Skin epidermis (tissue), 12 donors: ENCODE measurements at regions not wholly inside any gene's neighbourhood (a gene's known extent, or its start where the extent isn't known, plus 50 kb on each side); places are given as distances from the start of the nearest gene placed in this dataset.
"Not testable (repeated sequence)": the region's sequence is repeated elsewhere in the genome, so short reads cannot be mapped to it uniquely, and the experiment has no call there.

ENCODE experiments used
- H3K27ac ChIP-seq, 21 experiments: fragments of 200-600 bp; sonication (generic) in 11 of 21; one replicate each; pipeline ENCODE4 v1.5.0; 2020; ENCODE audit warnings: mild to moderate bottlenecking in 3 of 21, inconsistent platforms in 2 of 21, moderate library complexity in 2 of 21
- H3K4me3 ChIP-seq, 7 experiments: fragments of 200-600 bp; sonication (generic) in 2 of 7; one replicate each; pipeline ENCODE4 v1.5.0; 2020; ENCODE audit warnings: inconsistent platforms in 2 of 7, mild to moderate bottlenecking in 2 of 7, moderate library complexity in 1 of 7

DNA sequence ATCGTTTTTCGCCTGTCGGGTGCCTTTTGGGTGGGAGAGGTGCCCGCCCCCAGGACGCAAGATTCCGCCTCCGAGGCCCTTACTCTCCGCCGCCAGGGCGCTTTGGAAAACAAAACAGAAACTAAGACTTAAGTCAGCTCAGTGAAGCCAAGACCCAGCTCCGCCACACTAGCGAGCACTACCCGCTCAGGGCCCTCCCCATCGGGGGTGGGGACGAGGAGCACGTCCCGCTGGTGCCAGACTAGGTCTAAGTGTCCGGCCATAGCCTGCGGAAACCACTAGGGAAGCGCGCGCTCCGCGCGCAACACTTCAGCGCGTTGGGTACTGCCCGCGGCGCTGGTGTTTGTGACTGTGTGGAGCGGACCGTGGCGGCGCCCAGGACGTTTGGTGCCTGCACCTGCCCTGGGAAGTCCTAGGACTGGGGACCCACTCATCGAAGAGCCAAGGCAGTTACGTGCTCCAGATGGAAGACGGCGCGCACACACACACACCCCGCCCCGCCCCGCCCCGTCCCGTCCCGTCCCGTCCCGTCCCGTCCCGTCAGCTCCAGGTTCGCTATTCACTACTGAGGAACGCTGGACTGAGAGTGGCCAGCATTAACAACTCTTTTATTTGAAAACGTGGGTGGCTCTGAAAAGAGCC is 57.6 kb upstream of the BOLA1 start:
- not testable (repeated sequence) for H3K27ac ChIP-seq

DNA sequence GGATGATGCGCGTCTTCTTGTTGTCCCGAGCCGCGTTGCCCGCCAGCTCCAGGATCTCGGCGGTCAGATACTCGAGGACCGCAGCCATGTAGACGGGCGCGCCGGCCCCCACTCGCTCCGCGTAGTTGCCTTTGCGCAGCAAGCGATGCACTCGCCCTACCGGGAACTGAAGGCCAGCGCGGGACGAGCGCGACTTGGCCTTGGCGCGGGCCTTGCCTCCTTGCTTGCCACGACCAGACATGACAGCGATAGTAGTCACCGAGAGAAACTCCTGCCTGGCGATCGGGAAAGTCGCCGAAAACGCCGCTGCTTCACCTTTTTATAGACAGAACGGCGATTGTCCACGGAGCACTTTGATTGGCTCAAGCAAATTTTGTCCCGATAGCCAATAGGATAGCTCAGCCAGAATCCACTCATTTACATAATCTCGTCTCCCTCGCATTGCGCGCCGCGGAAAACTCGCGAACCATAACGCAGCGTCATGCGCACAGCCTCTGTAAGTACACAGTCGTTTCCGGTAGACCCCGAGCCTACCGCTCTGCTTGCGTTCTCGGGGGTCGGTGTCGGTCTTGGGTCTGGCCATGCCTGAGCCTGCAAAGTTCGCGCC is 56.8 kb upstream of the BOLA1 start:
- not testable (repeated sequence) for H3K27ac ChIP-seq, H3K4me3 ChIP-seq

More for the DNA sequence above, 57.6 kb upstream of the BOLA1 start:
- H3K4me3 ChIP-seq, result not testable (repeated sequence)

DNA sequence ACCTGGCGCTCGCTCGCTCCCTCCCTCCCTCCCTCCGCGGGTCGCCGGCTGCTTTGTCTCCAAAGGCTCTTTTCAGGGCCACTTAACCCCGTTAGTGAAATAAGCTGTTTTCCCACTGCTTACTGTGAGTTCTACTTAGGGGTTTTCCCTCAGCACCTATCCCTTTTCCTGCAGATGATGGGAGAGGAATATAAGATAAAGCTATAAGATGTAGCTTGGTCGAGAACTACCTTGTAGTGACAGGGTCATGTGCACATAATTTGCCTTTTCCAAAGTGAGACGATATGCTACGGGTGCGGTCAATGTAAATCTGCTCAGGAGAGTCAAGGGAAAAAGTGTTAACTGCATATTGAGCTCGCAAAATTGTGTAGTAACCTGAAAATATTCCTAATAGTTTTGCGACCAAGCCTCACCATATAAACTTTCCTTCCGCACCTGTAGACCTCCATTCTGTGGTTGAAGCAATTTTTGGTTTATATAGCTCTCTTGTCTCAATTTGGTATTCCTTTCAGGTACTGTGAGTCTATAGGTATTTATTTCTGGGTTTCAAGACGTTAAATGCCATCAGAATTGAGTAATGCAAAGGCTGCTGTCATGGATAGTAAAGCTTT is 55.8 kb upstream of the BOLA1 start:
- Histone ChIP-seq H3K27ac (peak overlapping the region in 19 of 21 experiments; percentile 43 to 89 (median 71)), H3K4me3 (peak overlapping the region; percentile 40 to 59 (median 47))

DNA sequence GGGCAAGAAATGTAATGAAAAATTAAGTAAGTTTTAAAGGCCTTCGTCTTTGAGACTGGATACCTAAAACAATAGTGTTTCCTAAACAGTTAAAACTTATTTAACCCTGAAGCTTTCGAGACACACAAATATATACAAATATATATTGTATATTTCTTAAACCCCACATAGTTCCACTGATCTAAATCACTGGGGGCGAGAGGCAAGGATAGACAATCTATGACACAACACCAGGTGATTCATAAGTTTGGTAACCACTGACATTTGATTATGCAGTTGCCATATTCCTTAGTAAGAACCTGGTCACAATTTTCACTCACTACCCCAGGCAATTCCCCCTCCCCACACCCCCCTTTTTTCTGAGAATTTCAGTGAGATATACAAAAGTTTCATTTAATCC is 55.3 kb upstream of the BOLA1 start:
- peak overlapping the region in 14 of 21 experiments; percentile 17 to 89 (median 72) for H3K27ac ChIP-seq
- H3K4me3 ChIP-seq, result peak overlapping the region in 6 of 7 experiments; percentile 40 to 59 (median 50)

DNA sequence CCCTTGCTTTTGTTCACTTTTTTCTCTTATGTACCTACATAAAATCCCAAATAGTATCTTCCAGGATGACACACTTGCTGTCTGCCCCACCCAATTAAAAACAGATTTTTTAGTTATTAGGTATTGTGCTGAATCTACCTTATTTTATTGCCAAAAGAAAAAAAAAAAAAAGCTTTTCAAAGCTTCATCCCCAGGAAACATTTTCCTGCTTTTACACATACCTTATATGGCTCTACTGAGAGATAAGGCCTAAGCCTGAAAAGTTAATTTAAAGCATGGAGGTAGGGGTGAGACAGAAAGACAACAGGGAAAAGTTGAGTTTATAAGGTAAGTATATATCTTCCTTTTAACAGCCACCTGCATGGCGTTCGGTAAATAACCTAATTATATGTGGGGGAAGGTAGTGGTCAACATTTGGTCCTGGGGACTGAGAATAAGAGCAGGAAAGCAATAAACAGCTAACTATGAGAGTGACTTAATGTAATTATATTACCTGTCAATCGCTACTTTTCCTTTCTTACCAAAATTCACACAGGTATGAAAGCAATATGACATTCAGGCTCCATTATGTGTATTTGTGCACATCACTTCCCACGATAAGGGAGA is 54.6 kb upstream of the BOLA1 start:
- Histone ChIP-seq H3K4me3 (peak overlapping the region in 2 of 7 experiments; percentile 40 to 54), H3K27ac (peak overlapping the region in 4 of 21 experiments; percentile 24 to 89 (median 58))

DNA sequence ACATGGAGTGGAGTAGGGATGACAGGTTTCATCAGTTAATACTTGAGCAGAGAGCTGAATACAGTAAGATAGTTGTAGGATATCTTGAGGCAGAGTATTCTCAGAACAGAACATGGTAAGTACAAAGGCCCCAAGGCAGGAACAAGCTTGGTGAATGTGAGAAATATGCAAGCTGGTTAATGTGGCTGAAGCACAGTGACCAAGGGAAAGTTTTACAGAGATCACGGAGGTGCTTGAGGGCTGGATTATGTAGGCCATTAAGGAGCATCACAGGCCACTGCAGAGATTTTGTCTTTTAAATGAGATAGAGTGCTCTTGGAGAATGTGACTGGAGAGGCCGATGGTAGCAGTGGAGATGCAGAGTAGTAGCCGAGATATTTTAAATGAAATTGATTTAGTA is 54.0 kb upstream of the BOLA1 start:
- H3K4me3 ChIP-seq, result no peak overlapping the region
- peak overlapping the region in 3 of 21 experiments; percentile 31 to 89 (median 35) for H3K27ac ChIP-seq

DNA sequence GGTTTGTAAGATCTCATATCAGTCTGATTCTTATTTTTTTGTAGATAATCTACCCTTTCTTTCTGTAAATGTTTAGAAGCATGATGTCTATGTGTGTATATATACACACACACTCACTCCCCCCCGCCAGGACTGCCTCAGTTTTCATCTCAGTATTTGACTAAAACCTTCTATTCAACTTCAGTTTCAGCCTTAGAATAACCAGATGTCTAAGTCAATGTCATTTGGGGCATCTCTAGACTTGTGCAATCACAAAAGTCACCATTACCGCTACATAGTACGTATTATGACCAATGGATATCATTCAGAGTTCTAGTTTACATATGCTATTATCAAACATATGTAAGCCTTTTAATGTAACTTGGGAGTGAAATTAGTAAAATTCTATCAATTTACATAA is 53.3 kb upstream of the BOLA1 start:
- no peak overlapping the region for H3K4me3 ChIP-seq
- H3K27ac ChIP-seq, result peak overlapping the region in 2 of 21 experiments; percentile 31 to 89

DNA sequence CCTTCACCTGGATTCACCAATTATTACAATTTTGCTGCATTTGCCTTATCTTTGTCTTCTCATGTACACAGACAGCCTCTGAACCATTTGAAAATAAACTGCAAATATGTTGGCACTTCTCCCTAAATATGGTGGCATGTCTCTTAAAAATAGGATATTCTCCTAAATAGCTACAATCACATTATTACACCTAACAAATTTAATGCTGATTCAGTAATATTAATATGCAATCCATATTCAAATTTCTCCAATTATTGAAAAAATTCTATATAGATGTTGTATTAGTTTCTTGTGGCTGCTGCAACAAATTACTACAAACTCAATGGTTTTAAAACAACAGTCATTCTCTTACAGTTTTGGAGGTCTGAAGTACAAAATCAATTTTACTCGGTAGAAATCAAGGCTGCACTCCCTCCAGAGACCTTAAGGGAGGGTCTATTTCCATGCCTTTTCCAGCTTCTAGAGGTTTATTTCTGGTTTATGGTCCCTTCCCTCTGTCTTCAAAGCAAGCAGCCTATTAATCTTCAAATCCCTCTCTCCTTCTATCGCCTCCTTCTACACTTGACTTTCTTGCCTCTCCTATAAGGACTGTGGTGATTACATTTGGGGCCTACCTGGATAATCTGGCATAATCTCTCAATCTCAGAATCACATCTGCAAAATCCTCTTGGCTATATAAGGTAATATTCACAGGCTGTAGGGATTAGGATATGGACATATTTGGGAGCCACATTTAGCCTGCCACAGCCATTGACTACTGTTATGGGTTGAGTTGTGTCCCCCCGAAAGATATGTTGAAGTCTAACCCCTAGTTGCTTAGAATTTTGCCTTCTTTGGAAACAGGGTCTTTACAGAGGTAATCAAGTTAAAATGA is 52.5 kb upstream of the BOLA1 start:
- Histone ChIP-seq H3K27ac (peak overlapping the region in 1 of 21 experiments; percentile 3), H3K4me3 (no peak overlapping the region)

DNA sequence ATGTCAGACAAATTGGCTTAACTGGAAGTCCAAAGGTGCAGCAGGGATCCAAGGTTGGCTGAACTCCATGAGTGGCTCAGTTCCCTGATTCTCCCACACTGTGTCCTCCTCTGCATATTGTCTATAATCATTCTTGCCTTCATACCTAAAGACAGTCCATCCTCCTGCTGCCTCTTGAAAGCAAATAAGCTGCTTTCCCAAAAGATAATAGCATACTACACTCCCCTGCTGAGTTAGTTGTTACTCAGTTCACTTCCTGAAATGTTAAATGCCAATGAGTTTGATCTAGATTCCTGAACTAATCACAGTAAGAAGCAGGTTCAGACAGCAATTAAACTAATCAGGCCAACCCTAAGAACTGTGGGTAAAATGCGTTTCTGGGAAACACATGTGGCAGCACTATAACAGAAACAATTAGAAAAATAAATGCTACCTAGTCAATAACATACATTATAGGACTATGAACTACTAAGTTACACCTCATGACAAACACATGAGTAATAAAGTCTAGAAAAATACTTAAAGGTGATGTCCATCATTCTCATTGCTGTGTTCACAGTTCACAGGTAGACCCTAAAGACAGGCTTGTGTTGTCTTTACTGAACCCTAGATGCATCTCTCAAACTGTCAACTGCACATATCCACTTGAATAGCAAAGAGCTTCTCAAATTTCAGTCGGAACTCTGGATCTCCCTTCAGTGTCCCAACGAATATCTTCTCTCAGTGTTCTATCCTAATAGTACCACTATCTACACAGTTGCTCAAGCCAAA is 50.8 kb upstream of the BOLA1 start:
- peak overlapping the region in 3 of 21 experiments; percentile 34 to 88 (median 71) for H3K27ac ChIP-seq
- H3K4me3 ChIP-seq, result peak overlapping the region in 2 of 7 experiments; percentile 50 to 54

DNA sequence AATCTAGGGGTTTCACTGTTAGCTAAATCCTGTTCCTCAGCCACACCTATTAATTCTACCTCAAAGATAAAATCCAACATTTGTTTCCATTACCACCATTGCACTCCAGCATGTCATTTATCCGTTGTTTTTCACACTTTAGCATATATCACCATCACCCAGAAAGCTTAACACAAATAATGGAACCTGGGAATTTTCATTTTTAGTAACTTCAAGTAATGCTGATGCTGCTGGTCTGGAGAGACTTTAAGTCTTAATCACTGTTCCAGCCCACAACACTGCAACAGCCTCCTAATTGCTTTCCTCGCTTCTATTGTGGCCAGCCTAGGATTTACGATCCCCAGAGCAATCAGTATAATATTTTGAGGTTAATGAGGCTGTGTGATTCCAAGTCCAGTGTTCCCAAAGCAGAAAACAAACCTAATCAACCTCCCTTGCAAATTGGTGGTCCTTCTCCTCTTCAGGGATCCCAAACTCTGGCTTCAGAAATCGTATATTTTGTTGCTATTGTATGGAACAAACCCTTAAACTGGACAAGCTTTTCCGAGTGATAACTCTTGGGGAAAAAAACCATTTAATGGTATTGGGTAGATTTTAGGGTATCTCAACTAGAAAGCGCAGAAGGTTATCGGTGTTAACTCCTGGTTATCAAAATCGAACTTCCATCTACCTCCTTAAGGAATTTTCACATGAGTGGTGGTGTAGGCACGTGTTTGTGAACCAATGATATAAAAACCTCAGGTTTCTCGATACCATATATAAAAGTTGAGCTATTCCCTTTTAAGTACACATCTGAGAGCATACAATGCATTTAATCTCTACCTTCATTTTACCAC is 50.0 kb upstream of the BOLA1 start:
- Histone ChIP-seq H3K27ac (peak overlapping the region in 15 of 21 experiments; percentile 66 to 88 (median 75)), H3K4me3 (peak overlapping the region; percentile 35 to 54 (median 46))
